Bronchial epithelial cell (primary cell): ENCODE measurements at regions not wholly inside any gene's neighbourhood (a gene's known extent, or its start where the extent isn't known, plus 50 kb on each side); places are given as distances from the start of the nearest gene placed in this dataset.

ENCODE experiments used
- DNase-seq: peaks from one replicate; pipeline ENCODE4 v3.0.0-alpha.2; 2010; ENCODE audit warnings: low read depth
- FAIRE-seq: peaks from 2 replicates; lab custom pipeline; 2011; peaks lifted over from hg19 to GRCh38; lab: Jason Lieb, UNC
- H3K27me3 ChIP-seq: 2 replicates; pipeline ENCODE4 v1.5.1; 2011; ENCODE audit warnings: low read length; ENCODE audit not compliant: control insufficient read depth, insufficient read depth
- H3K36me3 ChIP-seq: 2 replicates; pipeline ENCODE4 v1.5.1; 2011; ENCODE audit warnings: low read length; ENCODE audit not compliant: control insufficient read depth, insufficient read depth
- H3K4me3 ChIP-seq: 2 replicates; pipeline ENCODE4 v1.5.1; 2011; ENCODE audit warnings: mild to moderate bottlenecking, low read depth, low read length, control low read depth
- CTCF ChIP-seq: IDR thresholded peaks from 2 replicates; pipeline ENCODE4 v1.5.1; 2011; ENCODE audit warnings: mild to moderate bottlenecking, moderate library complexity, low read length, control low read depth, inconsistent platforms; ENCODE audit not compliant: insufficient read depth, severe bottlenecking

- Histone ChIP-seq H3K27me3 (no peaks in the 10 kb centered on the region), H3K36me3 (no peaks in the 10 kb centered on the region), H3K4me3 (no peak overlapping the region)
- DNase-seq (no peak), FAIRE-seq (no peak)
- no peak for TF ChIP-seq CTCF
Measured at GRCh38 chr5:82365026-82365425, 86.9 kb upstream of the RPS23 start.

GRCh38 chr5:82364497-82364896, 86.3 kb upstream of the RPS23 start:
- H3K4me3 ChIP-seq, result no peak overlapping the region
- peak; percentile 48 for TF ChIP-seq CTCF
- no peaks in the 10 kb centered on the region for H3K36me3 ChIP-seq
- FAIRE-seq (no peak), DNase-seq (peak; percentile 71)
- no peaks in the 10 kb centered on the region for H3K27me3 ChIP-seq

GRCh38 chr5:82363524-82363923, 85.4 kb upstream of the RPS23 start:
- Histone ChIP-seq H3K4me3 (no peak overlapping the region), H3K27me3 (no peaks in the 10 kb centered on the region), H3K36me3 (no peaks in the 10 kb centered on the region)
- no peak for TF ChIP-seq CTCF
- no peak for DNase-seq
- no peak for FAIRE-seq

GRCh38 chr5:82362636-82363035, 84.5 kb upstream of the RPS23 start:
- no peak for TF ChIP-seq CTCF
- FAIRE-seq (no peak), DNase-seq (no peak)
- Histone ChIP-seq H3K36me3 (no peaks in the 10 kb centered on the region), H3K4me3 (no peak overlapping the region), H3K27me3 (no peaks in the 10 kb centered on the region)

- FAIRE-seq, result no peak
- DNase-seq, result no peak
- TF ChIP-seq CTCF, result no peak
- Histone ChIP-seq H3K36me3 (no peaks in the 10 kb centered on the region), H3K4me3 (no peak overlapping the region), H3K27me3 (no peaks in the 10 kb centered on the region)
Measured at GRCh38 chr5:82360022-82360421, 81.9 kb upstream of the RPS23 start.

GRCh38 chr5:82359272-82359671, 81.1 kb upstream of the RPS23 start:
- TF ChIP-seq CTCF, result no peak
- FAIRE-seq (no peak), DNase-seq (no peak)
- no peaks in the 10 kb centered on the region for H3K27me3 ChIP-seq
- H3K36me3 ChIP-seq, result no peaks in the 10 kb centered on the region
- H3K4me3 ChIP-seq, result no peak overlapping the region
